Right atrium auricular region (tissue), 2 donors: ENCODE measurements at regions not wholly inside any gene's neighbourhood (a gene's known extent, or its start where the extent isn't known, plus 50 kb on each side); places are given as distances from the start of the nearest gene placed in this dataset.

Source experiments
- DNase-seq: peaks from one replicate; pipeline ENCODE4 v3.0.0-alpha.2; 2019; ENCODE audit warnings: low spot score
- H3K27ac ChIP-seq, 2 donors: fragments of 200-600 bp; sonication (generic); 1 replicate in 1 of 2; 2 replicates in 1 of 2; pipeline ENCODE4 v1.5.1; 2016 to 2019
- H3K27me3 ChIP-seq, 2 donors: fragments of 200-600 bp; sonication (generic); one replicate each; pipeline versions ENCODE4 v1.5.1 to v1.6.0; 2017 to 2019
- H3K36me3 ChIP-seq: fragments of 200-600 bp; sonication (generic); one replicate; pipeline ENCODE4 v1.5.1; 2016
- H3K4me1 ChIP-seq, 2 donors: fragments of 200-600 bp; sonication (generic); one replicate each; pipeline versions ENCODE4 v1.5.1 to v1.6.0; 2017 to 2019
- H3K4me3 ChIP-seq, 2 donors: fragments of 200-600 bp; sonication (generic); 1 replicate in 1 of 2; 2 replicates in 1 of 2; pipeline ENCODE4 v1.5.1; 2017 to 2019; ENCODE audit warnings: mild to moderate bottlenecking in 1 of 2, moderate library complexity in 1 of 2
- H3K9me3 ChIP-seq, 2 donors: fragments of 200-600 bp; sonication (generic); one replicate each; pipeline ENCODE4 v1.5.1; 2019
- TF ChIP-seq, protein P1 (sequence below), 2 donors: fragments of 200-600 bp; sonication (generic); IDR thresholded peaks; one replicate each; pipeline ENCODE4 v1.5.1; 2019; ENCODE audit warnings: antibody characterized with exemption in 2 of 2

DNA sequence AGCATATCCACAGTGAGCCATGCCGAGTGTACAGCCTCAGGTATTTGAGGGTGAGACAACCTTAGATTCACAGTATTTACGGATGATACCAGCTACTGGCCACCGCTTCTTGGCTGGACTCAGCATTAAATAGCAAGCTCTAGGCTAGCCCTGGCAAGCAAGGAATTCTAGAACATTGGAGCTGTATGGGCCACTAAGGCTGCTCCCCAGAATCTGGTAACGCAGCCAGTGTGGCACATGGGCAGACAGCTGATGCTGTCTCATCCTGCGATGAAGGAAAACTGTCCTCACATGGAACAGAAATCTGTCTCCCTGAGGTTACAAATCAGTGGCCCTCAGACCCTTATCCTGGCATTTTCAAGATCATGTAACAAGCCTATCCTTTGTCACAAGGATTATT is 57.6 kb upstream of the RGMA start:
- Histone ChIP-seq H3K27me3 (no peaks in the 10 kb centered on the region), H3K36me3 (no peaks in the 10 kb centered on the region), H3K4me1 (no peaks in the 10 kb centered on the region), H3K4me3 (no peak overlapping the region), H3K9me3 (no peaks in the 10 kb centered on the region), H3K27ac (no peak overlapping the region)
- no peak for DNase-seq
- TF ChIP-seq, protein P1, sequence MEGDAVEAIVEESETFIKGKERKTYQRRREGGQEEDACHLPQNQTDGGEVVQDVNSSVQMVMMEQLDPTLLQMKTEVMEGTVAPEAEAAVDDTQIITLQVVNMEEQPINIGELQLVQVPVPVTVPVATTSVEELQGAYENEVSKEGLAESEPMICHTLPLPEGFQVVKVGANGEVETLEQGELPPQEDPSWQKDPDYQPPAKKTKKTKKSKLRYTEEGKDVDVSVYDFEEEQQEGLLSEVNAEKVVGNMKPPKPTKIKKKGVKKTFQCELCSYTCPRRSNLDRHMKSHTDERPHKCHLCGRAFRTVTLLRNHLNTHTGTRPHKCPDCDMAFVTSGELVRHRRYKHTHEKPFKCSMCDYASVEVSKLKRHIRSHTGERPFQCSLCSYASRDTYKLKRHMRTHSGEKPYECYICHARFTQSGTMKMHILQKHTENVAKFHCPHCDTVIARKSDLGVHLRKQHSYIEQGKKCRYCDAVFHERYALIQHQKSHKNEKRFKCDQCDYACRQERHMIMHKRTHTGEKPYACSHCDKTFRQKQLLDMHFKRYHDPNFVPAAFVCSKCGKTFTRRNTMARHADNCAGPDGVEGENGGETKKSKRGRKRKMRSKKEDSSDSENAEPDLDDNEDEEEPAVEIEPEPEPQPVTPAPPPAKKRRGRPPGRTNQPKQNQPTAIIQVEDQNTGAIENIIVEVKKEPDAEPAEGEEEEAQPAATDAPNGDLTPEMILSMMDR (IDR thresholded peaks at IDR 0.05), result no peak

DNA sequence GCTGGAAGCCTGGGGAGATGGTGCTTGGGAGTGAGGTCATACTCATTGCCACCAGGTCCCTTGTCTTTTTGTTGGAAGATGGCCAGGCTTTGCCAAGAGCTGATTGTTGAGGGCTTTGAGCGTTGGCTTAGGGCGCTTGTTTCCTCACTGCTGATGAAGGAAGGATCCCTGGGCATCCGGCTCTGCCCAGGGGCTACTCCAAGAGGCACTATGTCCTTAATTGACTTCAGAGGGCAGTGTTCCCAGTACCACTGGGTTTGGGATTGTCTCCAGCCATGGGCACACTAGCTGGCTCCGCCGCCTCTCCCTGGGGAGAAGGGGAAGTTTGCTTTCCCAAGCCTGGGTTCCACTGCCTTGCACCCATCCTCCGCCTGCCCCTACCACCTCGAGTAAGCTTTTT is 57.2 kb upstream of the RGMA start:
- Histone ChIP-seq H3K27ac (no peak overlapping the region), H3K36me3 (no peaks in the 10 kb centered on the region), H3K4me1 (no peaks in the 10 kb centered on the region), H3K9me3 (no peaks in the 10 kb centered on the region), H3K27me3 (no peaks in the 10 kb centered on the region), H3K4me3 (no peak overlapping the region)
- TF ChIP-seq, protein P1 (IDR thresholded peaks at IDR 0.05), result no peak
- DNase-seq, result no peak

- no peaks in the 10 kb centered on the region for H3K9me3 ChIP-seq
- no peaks in the 10 kb centered on the region for H3K27me3 ChIP-seq
- no peaks in the 10 kb centered on the region for H3K36me3 ChIP-seq
- no peak overlapping the region for H3K4me3 ChIP-seq
- no peaks in the 10 kb centered on the region for H3K4me1 ChIP-seq
- H3K27ac ChIP-seq, result no peak overlapping the region
- TF ChIP-seq, protein P1 (IDR thresholded peaks at IDR 0.05), result no peak
- DNase-seq, result no peak
Observed at GRCh38 chr15:93144463-93145236, 55.6 kb upstream of the RGMA start.

GRCh38 chr15:93143186-93143585 is 54.2 kb upstream of the RGMA start:
- DNase-seq, result no peak
- Histone ChIP-seq H3K27ac (no peak overlapping the region), H3K36me3 (no peaks in the 10 kb centered on the region), H3K4me1 (no peaks in the 10 kb centered on the region), H3K9me3 (no peaks in the 10 kb centered on the region), H3K27me3 (no peaks in the 10 kb centered on the region), H3K4me3 (no peak overlapping the region)
- TF ChIP-seq, protein P1 (IDR thresholded peaks at IDR 0.05), result no peak

GRCh38 chr15:93141371-93141794 is 52.4 kb upstream of the RGMA start:
- Histone ChIP-seq H3K4me3 (no peak overlapping the region), H3K27me3 (no peaks in the 10 kb centered on the region), H3K36me3 (no peaks in the 10 kb centered on the region), H3K27ac (no peak overlapping the region), H3K9me3 (no peaks in the 10 kb centered on the region), H3K4me1 (no peaks in the 10 kb centered on the region)
- DNase-seq, result no peak
- TF ChIP-seq, protein P1 (IDR thresholded peaks at IDR 0.05), result no peak

DNA sequence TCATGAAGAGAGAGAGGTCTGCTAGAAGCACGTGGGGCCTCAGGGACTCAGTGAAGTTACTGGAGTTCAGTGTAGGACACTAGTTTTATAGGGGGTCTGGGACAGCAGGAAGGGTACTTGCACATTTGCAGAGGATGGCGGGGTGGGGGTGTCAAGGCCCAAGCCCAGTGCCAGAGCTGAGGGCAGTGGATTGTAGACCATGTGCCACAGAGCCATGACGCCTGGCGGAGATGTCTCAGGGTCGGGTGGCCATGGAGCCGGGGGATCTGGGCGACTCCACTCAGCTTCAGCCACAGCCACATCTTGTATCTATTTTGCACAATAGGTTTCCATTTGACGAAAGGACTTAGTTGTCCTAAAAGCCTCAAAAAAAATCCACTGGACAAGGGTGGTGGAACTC is 50.4 kb upstream of the RGMA start:
- TF ChIP-seq, protein P1 (IDR thresholded peaks at IDR 0.05), result no peak
- H3K36me3 ChIP-seq, result no peaks in the 10 kb centered on the region
- H3K4me3 ChIP-seq, result no peak overlapping the region
- H3K4me1 ChIP-seq, result no peaks in the 10 kb centered on the region
- no peaks in the 10 kb centered on the region for H3K27me3 ChIP-seq
- H3K27ac ChIP-seq, result no peak overlapping the region
- no peaks in the 10 kb centered on the region for H3K9me3 ChIP-seq
- DNase-seq, result no peak
